ENCODE measurements at regions not wholly inside any gene's neighbourhood (a gene's known extent, or its start where the extent isn't known, plus 50 kb on each side); places are given as distances from the start of the nearest gene placed in this dataset.
"Not testable (repeated sequence)": the region's sequence is repeated elsewhere in the genome, so short reads cannot be mapped to it uniquely, and the experiment has no call there.

GRCh38 chr4:72933029-72933428, 136.5 kb downstream of the COX18 start:
- no peaks in the 10 kb centered on the region for H3K36me3 ChIP-seq
- ATAC-seq (ENCODE audit: low FRiP score in 2 of 2) (no peak), DNase-seq (no peak)
- no peak overlapping the region for H3K4me3 ChIP-seq
- no peaks in the 10 kb centered on the region for H3K4me1 ChIP-seq
- no peaks in the 10 kb centered on the region for H3K27me3 ChIP-seq
- TF ChIP-seq CTCF (IDR thresholded peaks at IDR 0.05) (no peak), POLR2AphosphoS5 (IDR thresholded peaks at IDR 0.05) (no peak), EP300 (IDR thresholded peaks at IDR 0.05) (no peak), POLR2A (IDR thresholded peaks at IDR 0.05) (no peak)
- no peaks in the 10 kb centered on the region for H3K9me3 ChIP-seq
- WGBS, 2 donors = 80 to 88% methylated on average over 1 of the region's 1 CpG
- no peak overlapping the region for H3K27ac ChIP-seq

- no peaks in the 10 kb centered on the region for H3K9me3 ChIP-seq
- TF ChIP-seq CTCF (IDR thresholded peaks at IDR 0.05) = no peak
- TF ChIP-seq POLR2AphosphoS5 (IDR thresholded peaks at IDR 0.05) = no peak
- no peak for TF ChIP-seq POLR2A (IDR thresholded peaks at IDR 0.05)
- TF ChIP-seq EP300 (IDR thresholded peaks at IDR 0.05) = no peak
- H3K4me3 ChIP-seq = no peak overlapping the region
- ATAC-seq (ENCODE audit: low FRiP score in 2 of 2) (no peak), DNase-seq (no peak)
- H3K4me1 ChIP-seq = no peaks in the 10 kb centered on the region
- H3K27ac ChIP-seq = no peak overlapping the region
- H3K27me3 ChIP-seq = no peaks in the 10 kb centered on the region
- no peaks in the 10 kb centered on the region for H3K36me3 ChIP-seq
- 89% methylated on average over 5 of the region's 5 CpGs for WGBS, 2 donors
These were observed 138.2 kb downstream of the COX18 start for GRCh38 chr4:72931346-72931745.

GRCh38 chr4:72929596-72930274, 139.8 kb downstream of the COX18 start:
- not testable (repeated sequence) for H3K27me3 ChIP-seq; H3K4me1 ChIP-seq; H3K4me3 ChIP-seq; H3K36me3 ChIP-seq; ATAC-seq (ENCODE audit: low FRiP score in 2 of 2); H3K9me3 ChIP-seq; H3K27ac ChIP-seq
- WGBS, 2 donors = 91 to 97% methylated on average over 7 to 10 of the region's 10 CpGs
- peak in 1 of 2 donors; percentile 4 for DNase-seq

- no peak overlapping the region for H3K4me3 ChIP-seq
- DNase-seq (no peak), ATAC-seq (ENCODE audit: low FRiP score in 2 of 2) (no peak)
- TF ChIP-seq EP300 (IDR thresholded peaks at IDR 0.05) (no peak), POLR2A (IDR thresholded peaks at IDR 0.05) (no peak), POLR2AphosphoS5 (IDR thresholded peaks at IDR 0.05) (no peak), CTCF (IDR thresholded peaks at IDR 0.05) (no peak)
- no peaks in the 10 kb centered on the region for H3K4me1 ChIP-seq
- 80 to 83% methylated on average over 2 of the region's 2 CpGs for WGBS, 2 donors
- no peaks in the 10 kb centered on the region for H3K9me3 ChIP-seq
- no peaks in the 10 kb centered on the region for H3K36me3 ChIP-seq
- H3K27ac ChIP-seq = no peak overlapping the region
- H3K27me3 ChIP-seq = no peaks in the 10 kb centered on the region
These were observed 144.7 kb downstream of the COX18 start for GRCh38 chr4:72924814-72925213.

- ATAC-seq (ENCODE audit: low FRiP score in 2 of 2) (no peak), DNase-seq (no peak)
- Histone ChIP-seq H3K36me3 (no peaks in the 10 kb centered on the region), H3K27ac (no peak overlapping the region), H3K9me3 (no peaks in the 10 kb centered on the region), H3K4me1 (no peaks in the 10 kb centered on the region), H3K27me3 (no peaks in the 10 kb centered on the region), H3K4me3 (no peak overlapping the region)
- TF ChIP-seq POLR2A (IDR thresholded peaks at IDR 0.05) = no peak
- no peak for TF ChIP-seq POLR2AphosphoS5 (IDR thresholded peaks at IDR 0.05)
- no peak for TF ChIP-seq EP300 (IDR thresholded peaks at IDR 0.05)
- TF ChIP-seq CTCF (IDR thresholded peaks at IDR 0.05) = no peak
- WGBS, 2 donors = 68 to 82% methylated on average over 1 of the region's 1 CpG
These were observed 149.6 kb downstream of the COX18 start for GRCh38 chr4:72919937-72920336.

All from upper lobe of left lung (tissue), 6 donors.